A549 (cell line): ENCODE measurements at regions not wholly inside any gene's neighbourhood (a gene's known extent, or its start where the extent isn't known, plus 50 kb on each side); places are given as distances from the start of the nearest gene placed in this dataset.

ENCODE experiments used
- ATAC-seq, 2 experiments: fragments of 200-7000 bp in 1 of 2; fragments of >200 bp in 1 of 2; cut with Nextera tagmentation in 1 of 2; cut with Tn5 transposase in 1 of 2; 3 replicates each; pipeline versions ENCODE4 v1.8.0 to v1.9.1; 2018 to 2020; ENCODE audit warnings: mild to moderate bottlenecking in 1 of 2, moderate library complexity in 1 of 2
- CTCF ChIA-PET: fragments of 300-600 bp; sonication (Branson Sonifier 250); formaldehyde crosslinking; extraction: SDS; loops from one replicate; lab custom pipeline; 2021; ENCODE audit warnings: antibody characterized with exemption, inconsistent platforms; lab: Yijun Ruan, JAX
- POLR2A ChIA-PET: fragments of 350-600 bp; formaldehyde crosslinking; extraction: SDS; loops from one replicate; lab custom pipeline; 2021; ENCODE audit warnings: antibody characterized with exemption, inconsistent platforms; lab: Yijun Ruan, JAX
- DNase-seq, 2 experiments: peaks; one replicate each; pipeline versions ENCODE4 v3.0.0 to v3.0.0-alpha.2; 2011 to 2016; ENCODE audit warnings: low read depth in 1 of 2, low spot score in 1 of 2
- FAIRE-seq: peaks from 2 replicates; lab custom pipeline; 2011; peaks lifted over from hg19 to GRCh38; lab: Jason Lieb, UNC
- H3K27ac ChIP-seq, 2 experiments: fragments of >200 bp; sonication (Bioruptor Twin); formaldehyde crosslinking; 3 replicates each; pipeline ENCODE4 v1.5.1; 2016 to 2017
- H3K4me1 ChIP-seq: fragments of >200 bp; sonication (Bioruptor Twin); formaldehyde crosslinking; 3 replicates; pipeline ENCODE4 v1.6.1; 2016
- H3K4me2 ChIP-seq: fragments of >200 bp; sonication (Bioruptor Twin); formaldehyde crosslinking; 3 replicates; pipeline ENCODE4 v1.6.1; 2016
- H3K4me3 ChIP-seq: fragments of >200 bp; sonication (Bioruptor Twin); formaldehyde crosslinking; 3 replicates; pipeline ENCODE4 v1.5.1; 2016
- H3K9me3 ChIP-seq: fragments of >200 bp; sonication (Bioruptor Twin); formaldehyde crosslinking; 3 replicates; pipeline ENCODE4 v1.6.1; 2016
- CBX2 ChIP-seq: fragments of 200-600 bp; sonication (generic); IDR thresholded peaks from 2 replicates; pipeline ENCODE4 v1.6.1; 2016; ENCODE audit warnings: low read depth, mild to moderate bottlenecking, borderline replicate concordance
- CEBPB ChIP-seq, 2 experiments: fragments of >200 bp in 1 of 2; sonication (Bioruptor Twin) in 1 of 2; formaldehyde crosslinking in 1 of 2; IDR thresholded peaks; 2 replicates each; pipeline ENCODE4 v1.6.1; 2012 to 2016
- EHMT2 ChIP-seq: fragments of 200-600 bp; sonication (generic); IDR thresholded peaks from 2 replicates; pipeline ENCODE4 v1.6.1; 2016; ENCODE audit warnings: antibody characterized with exemption, low read depth, mild to moderate bottlenecking, moderate library complexity
- ESRRA ChIP-seq: fragments of 150-350 bp; IDR thresholded peaks from 2 replicates; pipeline ENCODE4 v1.6.1; 2014; ENCODE audit warnings: mild to moderate bottlenecking, low read length, borderline replicate concordance
- FOSL2 ChIP-seq, 2 experiments: fragments of 450-650 bp in 1 of 2; fragments of >200 bp in 1 of 2; sonication (Bioruptor Twin) in 1 of 2; formaldehyde crosslinking; IDR thresholded peaks; 2 replicates each; pipeline versions ENCODE4 v1.5.0 to v1.6.1; 2016 to 2020; ENCODE audit warnings: mild to moderate bottlenecking in 1 of 2, moderate library complexity in 1 of 2
- FOXS1 ChIP-seq: fragments of 250-450 bp; sonication (Bioruptor Pico); IDR thresholded peaks from 2 replicates; pipeline ENCODE4 v1.5.0; 2020; ENCODE audit warnings: mild to moderate bottlenecking, moderate library complexity
- KDM1A ChIP-seq: fragments of 200-600 bp; sonication (generic); IDR thresholded peaks from 2 replicates; pipeline ENCODE4 v1.6.1; 2016; ENCODE audit warnings: low read depth, mild to moderate bottlenecking
- KDM5A ChIP-seq: fragments of 200-600 bp; sonication (generic); IDR thresholded peaks from 2 replicates; pipeline ENCODE4 v1.6.1; 2016; ENCODE audit warnings: antibody characterized with exemption, mild to moderate bottlenecking
- NPAS2 ChIP-seq: fragments of 250-450 bp; sonication (Bioruptor Pico); IDR thresholded peaks from 2 replicates; pipeline ENCODE4 v1.8.0; 2022; ENCODE audit warnings: mild to moderate bottlenecking, moderate library complexity, borderline replicate concordance
- PBX3 ChIP-seq: IDR thresholded peaks from 2 replicates; pipeline ENCODE4 v1.6.1; 2012
- PHF8 ChIP-seq: fragments of 200-600 bp; sonication (generic); IDR thresholded peaks from 2 replicates; pipeline ENCODE4 v1.6.1; 2016; ENCODE audit warnings: low read depth, mild to moderate bottlenecking, antibody characterized with exemption, moderate library complexity, borderline replicate concordance
- POLR2A ChIP-seq: IDR thresholded peaks from 2 replicates; pipeline ENCODE4 v1.6.1; 2012; ENCODE audit warnings: mild to moderate bottlenecking, low read length
- RCOR1 ChIP-seq: fragments of 150-350 bp; IDR thresholded peaks from 2 replicates; pipeline ENCODE4 v1.6.1; 2014; ENCODE audit warnings: antibody characterized with exemption, low read length, low read depth
- REST ChIP-seq: fragments of 200-600 bp; sonication (generic); IDR thresholded peaks from 2 replicates; pipeline ENCODE4 v1.6.1; 2016; ENCODE audit warnings: antibody characterized with exemption, mild to moderate bottlenecking, moderate library complexity
- TFCP2L1 ChIP-seq: fragments of 250-450 bp; sonication (Bioruptor Pico); IDR thresholded peaks from 2 replicates; pipeline ENCODE4 v1.5.0; 2021; ENCODE audit warnings: mild to moderate bottlenecking
- USF2 ChIP-seq: fragments of 450-650 bp; IDR thresholded peaks from 2 replicates; pipeline ENCODE4 v1.6.1; 2014; ENCODE audit warnings: antibody characterized with exemption
- ZFP36 ChIP-seq: fragments of 450-650 bp; IDR thresholded peaks from 2 replicates; pipeline ENCODE4 v1.6.1; 2014; ENCODE audit warnings: borderline replicate concordance; ENCODE audit not compliant: partially characterized antibody
- ZNF302 ChIP-seq: fragments of 250-450 bp; sonication (Bioruptor Pico); IDR thresholded peaks from 2 replicates; pipeline ENCODE4 v1.9.0; 2021; ENCODE audit warnings: inconsistent platforms, mild to moderate bottlenecking, moderate library complexity
- ZSCAN20 ChIP-seq: fragments of 250-450 bp; sonication (Bioruptor Pico); IDR thresholded peaks from 2 replicates; pipeline ENCODE4 v1.8.0; 2022; ENCODE audit warnings: mild to moderate bottlenecking, moderate library complexity
- WGBS: methylation state at CpG from one replicate; pipeline ENCODE4 v1.1.6; 2017; ENCODE audit errors: missing lambda C conversion rate; 5-methylcytosine and 5-hydroxymethylcytosine counted together
- TF ChIP-seq, protein P1 (sequence below): IDR thresholded peaks from 2 replicates; pipeline ENCODE4 v1.6.1; 2012
- TF ChIP-seq, protein P2 (sequence below): IDR thresholded peaks from 2 replicates; pipeline ENCODE4 v1.6.1; 2012; ENCODE audit warnings: low read depth, borderline replicate concordance
- TF ChIP-seq, protein P3 (sequence below): fragments of 250-450 bp; sonication (Bioruptor Pico); IDR thresholded peaks from 2 replicates; pipeline ENCODE4 v1.5.0; 2020; ENCODE audit warnings: low read depth, mild to moderate bottlenecking, moderate library complexity

DNA sequence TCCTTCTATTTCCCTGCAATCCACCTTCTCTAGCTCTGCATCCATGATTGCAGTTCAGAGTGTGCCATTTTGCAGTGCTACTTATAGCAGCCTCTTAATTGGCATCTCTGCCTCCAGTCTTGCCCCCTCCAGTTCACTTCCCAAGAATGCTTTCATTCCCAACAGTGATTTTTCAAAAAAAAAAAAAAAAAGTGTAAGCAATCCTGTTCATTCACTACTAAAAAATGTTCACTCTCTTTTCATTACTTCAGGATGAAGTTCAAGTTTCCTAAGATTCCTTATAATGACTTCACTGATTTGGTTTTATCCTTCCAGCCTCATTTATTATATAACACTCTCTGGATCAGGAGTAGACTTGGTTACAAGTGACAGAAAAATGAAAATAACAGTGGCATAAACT lies 124.7 kb upstream of the LNX1 start:
- Histone ChIP-seq H3K4me1 (no peaks in the 10 kb centered on the region), H3K27ac (no peak overlapping the region), H3K4me2 (no peak overlapping the region), H3K9me3 (no peaks in the 10 kb centered on the region), H3K4me3 (no peak overlapping the region)
- ATAC-seq (no peak), DNase-seq (no peak), FAIRE-seq (no peak)
- ChIA-PET POLR2A (no interaction called here), CTCF (interaction anchor here (0.7 to 2.6 kb wide), 2 partner anchors 10 to 28 kb away, joined by 5 to 11 read pairs; no protein-coding TSS in a partner anchor)
- TF ChIP-seq TFCP2L1 (no peak), FOSL2 (IDR thresholded peaks at IDR 0.05) (no peak), FOSL2 (CRISPR knock-in tag; IDR thresholded peaks at IDR 0.05) (no peak), ZFP36 (no peak), CEBPB (IDR thresholded peaks at IDR 0.05) (no peak), REST (no peak), KDM1A (no peak), KDM5A (no peak), ZNF302 (no peak), FOXS1 (CRISPR knock-in tag) (no peak), USF2 (no peak), CBX2 (no peak), ZSCAN20 (CRISPR knock-in tag) (no peak), EHMT2 (no peak), POLR2A (no peak), NPAS2 (no peak), RCOR1 (no peak), ESRRA (no peak), PBX3 (no peak)
- TF ChIP-seq, protein P1, sequence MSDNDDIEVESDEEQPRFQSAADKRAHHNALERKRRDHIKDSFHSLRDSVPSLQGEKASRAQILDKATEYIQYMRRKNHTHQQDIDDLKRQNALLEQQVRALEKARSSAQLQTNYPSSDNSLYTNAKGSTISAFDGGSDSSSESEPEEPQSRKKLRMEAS, result no peak
- TF ChIP-seq, protein P2, sequence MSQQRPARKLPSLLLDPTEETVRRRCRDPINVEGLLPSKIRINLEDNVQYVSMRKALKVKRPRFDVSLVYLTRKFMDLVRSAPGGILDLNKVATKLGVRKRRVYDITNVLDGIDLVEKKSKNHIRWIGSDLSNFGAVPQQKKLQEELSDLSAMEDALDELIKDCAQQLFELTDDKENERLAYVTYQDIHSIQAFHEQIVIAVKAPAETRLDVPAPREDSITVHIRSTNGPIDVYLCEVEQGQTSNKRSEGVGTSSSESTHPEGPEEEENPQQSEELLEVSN, result no peak

GRCh38 chr4:53714236-53715140 lies 123.2 kb upstream of the LNX1 start:
- ChIA-PET POLR2A (no interaction called here), CTCF (interaction anchor here (2.6 kb wide), 1 partner anchor 8 kb away, joined by 11 read pairs; no protein-coding TSS in a partner anchor)
- Histone ChIP-seq H3K27ac (no peak overlapping the region), H3K4me2 (no peak overlapping the region), H3K4me3 (no peak overlapping the region), H3K4me1 (no peaks in the 10 kb centered on the region), H3K9me3 (no peaks in the 10 kb centered on the region)
- DNase-seq (no peak), ATAC-seq (no peak), FAIRE-seq (no peak)
- TF ChIP-seq, protein P1, result no peak
- no peak for TF ChIP-seq USF2
- TF ChIP-seq PHF8, result no peak
- no peak for TF ChIP-seq ZNF302
- TF ChIP-seq, protein P3, sequence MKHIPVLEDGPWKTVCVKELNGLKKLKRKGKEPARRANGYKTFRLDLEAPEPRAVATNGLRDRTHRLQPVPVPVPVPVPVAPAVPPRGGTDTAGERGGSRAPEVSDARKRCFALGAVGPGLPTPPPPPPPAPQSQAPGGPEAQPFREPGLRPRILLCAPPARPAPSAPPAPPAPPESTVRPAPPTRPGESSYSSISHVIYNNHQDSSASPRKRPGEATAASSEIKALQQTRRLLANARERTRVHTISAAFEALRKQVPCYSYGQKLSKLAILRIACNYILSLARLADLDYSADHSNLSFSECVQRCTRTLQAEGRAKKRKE, result no peak
- 59% methylated on average over 6 of the region's 6 CpGs for WGBS
